GM12892 (cell line): ENCODE measurements at regions not wholly inside any gene's neighbourhood (a gene's known extent, or its start where the extent isn't known, plus 50 kb on each side); places are given as distances from the start of the nearest gene placed in this dataset.

Experiments used
- POLR2A ChIP-seq: IDR thresholded peaks from 2 replicates; pipeline ENCODE4 v1.6.1; 2011; ENCODE audit warnings: low read depth, low read length, control low read depth
- TAF1 ChIP-seq: IDR thresholded peaks from 2 replicates; pipeline ENCODE4 v1.6.1; 2011; ENCODE audit warnings: low read depth, mild to moderate bottlenecking, control low read depth, low read length, borderline replicate concordance

DNA sequence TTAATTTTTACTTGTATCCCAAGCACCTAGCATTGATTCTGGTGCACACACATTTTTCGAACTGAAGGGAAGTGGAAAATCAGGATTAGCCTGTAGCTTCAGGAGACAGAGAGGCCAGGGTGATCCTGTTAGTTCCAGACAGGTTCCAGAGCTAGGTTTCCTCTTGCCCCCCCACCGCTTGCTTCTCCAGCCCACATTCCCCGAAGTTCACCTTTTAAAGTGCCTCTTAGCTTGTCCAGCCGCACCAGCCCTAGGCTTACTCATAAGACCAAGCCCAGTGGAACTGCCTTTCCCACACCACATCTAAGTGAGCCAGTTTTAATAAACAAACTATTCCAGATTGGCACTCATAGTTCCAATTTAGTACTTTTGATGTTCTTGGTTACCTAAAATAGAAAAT lies 898.6 kb upstream of the KLHL29 start:
- TF ChIP-seq POLR2A: no peak
- TF ChIP-seq TAF1: no peak
